AG04450 (cell line): ENCODE measurements at regions not wholly inside any gene's neighbourhood (a gene's known extent, or its start where the extent isn't known, plus 50 kb on each side); places are given as distances from the start of the nearest gene placed in this dataset.

ENCODE experiments used
- CTCF ChIA-PET: fragments of 300-600, 350-600 bp; formaldehyde crosslinking; extraction: SDS; loops from one replicate; lab custom pipeline; 2022; ENCODE audit warnings: antibody characterized with exemption, inconsistent platforms; lab: Charles Lee
- POLR2A ChIA-PET: fragments of 350-600 bp; formaldehyde crosslinking; extraction: SDS; loops from one replicate; lab custom pipeline; 2021; ENCODE audit warnings: antibody characterized with exemption, inconsistent platforms; lab: Yijun Ruan, JAX
- DNase-seq: peaks from one replicate; pipeline ENCODE4 v3.0.0-alpha.2; 2011; ENCODE audit warnings: low read depth, low spot score
- H3K27ac ChIP-seq: one replicate; pipeline ENCODE4 v1.5.1; 2012; ENCODE audit warnings: low read depth, low read length, control low read depth
- H3K27me3 ChIP-seq: one replicate; pipeline ENCODE4 v1.6.0; 2012; ENCODE audit warnings: low read length; ENCODE audit not compliant: control insufficient read depth, insufficient read depth
- H3K4me3 ChIP-seq: 2 replicates; pipeline ENCODE4 v1.5.1; 2011; ENCODE audit warnings: mild to moderate bottlenecking, low read depth, low read length, control low read depth
- H3K9me3 ChIP-seq: 2 replicates; pipeline ENCODE4 v1.5.1; 2012; ENCODE audit warnings: low read length; ENCODE audit not compliant: control insufficient read depth, insufficient read depth
- TF ChIP-seq, protein P1 (sequence below): IDR thresholded peaks from 2 replicates; pipeline ENCODE4 v1.5.1; 2011; ENCODE audit warnings: low read depth, low read length, control low read depth, inconsistent platforms

- Histone ChIP-seq H3K27me3 (no peaks in the 10 kb centered on the region), H3K27ac (no peak overlapping the region), H3K9me3 (peaks cover 27% of the 10 kb centered on the region), H3K4me3 (no peak overlapping the region)
- DNase-seq = no peak
- ChIA-PET POLR2A (no interaction called here), CTCF (no interaction called here)
- TF ChIP-seq, protein P1, sequence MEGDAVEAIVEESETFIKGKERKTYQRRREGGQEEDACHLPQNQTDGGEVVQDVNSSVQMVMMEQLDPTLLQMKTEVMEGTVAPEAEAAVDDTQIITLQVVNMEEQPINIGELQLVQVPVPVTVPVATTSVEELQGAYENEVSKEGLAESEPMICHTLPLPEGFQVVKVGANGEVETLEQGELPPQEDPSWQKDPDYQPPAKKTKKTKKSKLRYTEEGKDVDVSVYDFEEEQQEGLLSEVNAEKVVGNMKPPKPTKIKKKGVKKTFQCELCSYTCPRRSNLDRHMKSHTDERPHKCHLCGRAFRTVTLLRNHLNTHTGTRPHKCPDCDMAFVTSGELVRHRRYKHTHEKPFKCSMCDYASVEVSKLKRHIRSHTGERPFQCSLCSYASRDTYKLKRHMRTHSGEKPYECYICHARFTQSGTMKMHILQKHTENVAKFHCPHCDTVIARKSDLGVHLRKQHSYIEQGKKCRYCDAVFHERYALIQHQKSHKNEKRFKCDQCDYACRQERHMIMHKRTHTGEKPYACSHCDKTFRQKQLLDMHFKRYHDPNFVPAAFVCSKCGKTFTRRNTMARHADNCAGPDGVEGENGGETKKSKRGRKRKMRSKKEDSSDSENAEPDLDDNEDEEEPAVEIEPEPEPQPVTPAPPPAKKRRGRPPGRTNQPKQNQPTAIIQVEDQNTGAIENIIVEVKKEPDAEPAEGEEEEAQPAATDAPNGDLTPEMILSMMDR = no peak
Observed at GRCh38 chr20:20887593-20888265, 175.3 kb upstream of the RALGAPA2 start.

DNA sequence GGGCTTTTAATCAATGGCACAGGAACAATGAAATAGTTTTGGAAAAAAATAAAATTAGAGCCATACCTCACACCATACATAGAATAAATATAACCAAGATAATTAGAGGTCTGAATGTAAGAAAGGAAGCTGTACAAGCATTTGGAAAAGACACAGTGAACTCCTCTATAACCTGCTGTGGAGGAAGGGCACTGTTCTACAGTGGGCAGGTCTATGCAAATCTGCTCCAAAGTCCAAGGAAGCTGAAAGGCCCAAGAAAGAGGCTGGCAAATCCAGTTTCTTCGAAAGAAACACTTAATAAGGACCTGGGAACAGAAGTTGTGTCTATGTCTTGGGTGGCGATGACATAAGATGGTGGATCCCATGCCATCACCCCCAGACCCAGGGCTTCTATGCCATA is 169.4 kb upstream of the RALGAPA2 start:
- Histone ChIP-seq H3K9me3 (peaks cover 8% of the 10 kb centered on the region), H3K27me3 (no peaks in the 10 kb centered on the region), H3K27ac (no peak overlapping the region), H3K4me3 (no peak overlapping the region)
- POLR2A ChIA-PET = no interaction called here
- CTCF ChIA-PET = interaction anchor here (1.4 to 1.5 kb wide), 2 partner anchors 21 to 624 kb away, joined by 3 read pairs; no protein-coding TSS in a partner anchor
- no peak for DNase-seq
- TF ChIP-seq, protein P1 = no peak

- Histone ChIP-seq H3K4me3 (no peak overlapping the region), H3K27me3 (no peaks in the 10 kb centered on the region), H3K27ac (no peak overlapping the region), H3K9me3 (peaks cover 4% of the 10 kb centered on the region)
- TF ChIP-seq, protein P1 = no peak
- no peak for DNase-seq
- ChIA-PET POLR2A (no interaction called here), CTCF (interaction anchor here (0.7 to 1.2 kb wide), 2 partner anchors 16 to 17 kb away, joined by 3 to 5 read pairs; no protein-coding TSS in a partner anchor)
Observed at GRCh38 chr20:20877079-20877478, 164.6 kb upstream of the RALGAPA2 start.

- TF ChIP-seq, protein P1 = no peak
- ChIA-PET POLR2A (no interaction called here), CTCF (interaction anchor here (1.5 to 1.6 kb wide), 2 partner anchors 16 to 629 kb away, joined by 5 to 16 read pairs; no protein-coding TSS in a partner anchor)
- no peak overlapping the region for H3K4me3 ChIP-seq
- H3K9me3 ChIP-seq = no peaks in the 10 kb centered on the region; the same call in 1 of the 2 replicates
- H3K27me3 ChIP-seq = no peaks in the 10 kb centered on the region
- H3K27ac ChIP-seq = no peak overlapping the region
- no peak for DNase-seq
Observed at GRCh38 chr20:20875716-20876115, 163.3 kb upstream of the RALGAPA2 start.

DNA sequence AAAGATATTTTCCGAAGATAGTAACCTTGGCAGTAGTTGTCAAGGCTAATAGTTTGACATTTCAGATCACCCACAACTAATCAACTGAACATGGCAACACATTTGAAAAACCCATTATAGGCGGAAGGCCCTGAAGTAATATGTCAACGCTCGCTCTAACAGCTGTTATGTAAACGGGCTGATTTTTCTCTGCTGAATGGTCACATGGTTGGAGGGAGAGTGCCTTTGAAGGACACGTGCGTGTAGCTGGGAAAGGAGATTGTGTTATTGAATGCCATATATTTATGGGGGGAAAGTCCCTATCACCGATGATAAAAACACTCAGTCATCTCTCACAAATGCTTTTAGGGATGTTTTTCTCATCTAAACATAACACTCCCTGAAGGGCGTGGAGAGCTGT is 160.0 kb upstream of the RALGAPA2 start:
- no peak for DNase-seq
- CTCF ChIA-PET = interaction anchor here (2.5 kb wide), 1 partner anchor 12 kb away, joined by 7 read pairs; no protein-coding TSS in a partner anchor
- TF ChIP-seq, protein P1 = no peak

More for the DNA sequence above, 160.0 kb upstream of the RALGAPA2 start:
- H3K27me3 ChIP-seq = no peaks in the 10 kb centered on the region
- H3K27ac ChIP-seq = no peak overlapping the region
- H3K9me3 ChIP-seq = no peaks in the 10 kb centered on the region; the same call in 1 of the 2 replicates
- no peak overlapping the region for H3K4me3 ChIP-seq
- POLR2A ChIA-PET = no interaction called here
